Dedifferentiated amniotic fluid mesenchymal stem cell (primary cell): ENCODE measurements at regions not wholly inside any gene's neighbourhood (a gene's known extent, or its start where the extent isn't known, plus 50 kb on each side); places are given as distances from the start of the nearest gene placed in this dataset.
"Not testable (repeated sequence)": the region's sequence is repeated elsewhere in the genome, so short reads cannot be mapped to it uniquely, and the experiment has no call there.

Experiments used
- DNase-seq: peaks from one replicate; pipeline ENCODE4 v3.0.0-alpha.2; 2016; ENCODE audit errors: extremely low spot score

DNA sequence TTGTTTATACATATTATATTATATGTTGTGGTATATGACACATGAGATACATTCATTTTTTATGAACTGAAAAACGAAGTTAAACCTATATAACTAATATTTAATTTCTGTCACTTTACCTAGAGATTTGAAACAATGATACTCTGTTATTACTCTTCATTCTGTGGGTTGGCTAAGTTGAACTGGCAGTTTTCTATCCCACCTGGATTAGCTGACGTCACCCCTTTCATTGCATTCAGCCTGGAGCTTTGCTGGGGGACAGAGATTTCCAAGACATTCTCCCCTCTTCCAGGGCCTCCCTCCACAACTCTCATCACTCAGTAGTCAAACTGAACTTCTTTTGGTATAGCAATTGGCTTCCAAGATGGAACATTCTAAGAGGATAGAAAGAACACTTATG lies 309.2 kb upstream of the SATB1 start:
- DNase-seq, result no peak

- no peak for DNase-seq
Measured at GRCh38 chr3:18732474-18732873, 307.3 kb upstream of the SATB1 start.

- DNase-seq, result no peak
Measured at GRCh38 chr3:18730491-18730890, 305.4 kb upstream of the SATB1 start.

DNA sequence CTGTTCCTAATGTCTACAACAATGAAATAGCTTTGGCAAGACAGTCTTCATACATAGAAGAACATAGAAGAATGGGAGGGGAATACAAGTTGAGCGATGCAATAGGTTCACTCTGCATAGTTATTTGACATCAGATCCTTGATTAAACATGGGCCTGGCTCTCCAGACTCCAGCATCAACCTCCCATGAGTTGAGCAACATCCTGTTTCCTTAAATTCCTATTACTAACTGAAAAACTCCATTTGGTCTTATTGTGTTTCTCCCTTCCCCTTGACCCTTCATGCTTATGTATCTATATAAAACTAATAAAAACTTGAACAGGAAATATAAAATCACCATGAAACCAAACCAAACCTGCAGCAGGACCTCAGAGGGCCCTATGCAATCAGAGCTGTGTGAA lies 304.5 kb upstream of the SATB1 start:
- no peak for DNase-seq

DNA sequence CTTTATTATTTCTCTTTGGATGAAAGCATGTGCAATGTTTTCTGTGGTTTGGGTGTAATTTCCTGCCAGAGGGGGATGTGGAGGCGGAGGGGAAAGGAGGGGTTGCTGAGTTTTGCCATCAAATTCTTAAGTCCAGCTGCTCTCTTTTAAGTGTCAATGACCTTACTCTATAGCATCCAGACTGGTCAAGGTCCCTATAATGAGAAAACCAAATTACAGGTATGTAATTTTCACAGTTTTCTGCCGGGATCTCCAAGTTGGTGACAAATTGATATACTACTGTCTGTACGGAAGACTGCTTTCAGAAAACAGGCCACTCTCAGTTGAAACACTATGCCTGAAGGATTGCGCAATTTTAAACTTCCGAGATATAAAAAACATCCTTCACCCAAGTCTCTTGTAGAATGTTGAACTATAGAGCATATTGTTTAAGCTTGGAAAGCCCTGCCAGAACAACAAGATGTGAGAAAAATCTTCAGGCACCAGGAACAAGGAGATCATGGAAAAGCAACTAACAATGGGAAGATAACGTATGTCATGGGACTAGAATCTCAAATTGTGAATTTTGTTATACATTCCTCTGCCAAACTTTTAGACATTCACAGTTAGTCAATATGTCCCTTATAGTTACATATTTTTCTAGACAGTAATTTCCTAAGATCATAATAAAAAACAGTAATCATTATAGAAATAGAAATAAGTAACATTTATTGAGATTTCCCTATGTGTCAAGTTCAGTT lies 300.7 kb upstream of the SATB1 start:
- no peak for DNase-seq

GRCh38 chr3:18724456-18724855 lies 299.3 kb upstream of the SATB1 start:
- no peak for DNase-seq

DNA sequence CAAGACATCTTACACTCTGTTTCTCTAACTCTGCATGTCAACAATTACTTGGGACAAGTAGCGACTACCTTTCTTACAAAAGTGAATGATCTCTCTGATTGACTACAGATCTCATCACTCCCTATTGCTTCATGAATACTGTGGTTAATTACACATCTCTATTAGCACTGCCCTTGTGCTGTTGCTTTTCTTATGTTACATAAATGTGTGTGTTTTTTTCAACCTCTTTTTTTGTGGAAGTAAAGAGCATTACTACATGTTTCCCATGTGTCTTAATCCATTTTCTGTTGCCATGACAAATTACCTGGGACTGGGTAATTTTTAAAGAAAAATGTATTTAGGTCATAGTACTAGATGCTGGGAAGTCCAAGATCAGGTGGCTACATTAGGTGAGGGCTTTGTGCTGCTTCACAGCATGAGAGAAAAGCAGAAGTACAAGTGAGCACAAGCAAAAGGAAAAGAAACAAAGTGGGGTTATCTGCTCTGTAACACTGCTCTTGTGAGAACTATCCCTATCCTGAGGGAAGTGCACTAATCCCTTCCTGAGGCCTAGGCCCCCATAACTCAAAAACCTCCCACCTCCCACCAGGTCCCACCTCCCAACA lies 298.2 kb upstream of the SATB1 start:
- DNase-seq, result no peak

DNA sequence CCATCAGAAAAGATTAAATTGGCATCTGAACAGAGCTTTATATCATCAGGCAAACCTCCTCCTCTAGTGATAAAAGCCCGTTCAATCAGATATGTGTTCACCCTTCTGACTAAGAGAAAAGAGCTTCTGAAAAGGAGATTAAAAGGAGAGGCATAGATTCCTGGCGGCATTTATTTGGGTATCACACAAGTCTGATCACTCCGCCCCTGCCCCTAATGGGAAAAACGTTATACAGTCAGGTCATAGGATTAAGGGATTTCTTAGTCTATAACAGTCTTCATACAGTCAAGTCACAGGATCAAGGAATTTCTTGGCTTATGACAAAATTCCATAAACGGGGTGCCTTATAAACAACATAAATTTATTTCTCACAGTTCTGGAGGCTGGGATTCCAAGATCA lies 295.4 kb upstream of the SATB1 start:
- no peak for DNase-seq

- no peak for DNase-seq
Measured at GRCh38 chr3:18717598-18717997, 292.5 kb upstream of the SATB1 start.

GRCh38 chr3:18716821-18717220 lies 291.7 kb upstream of the SATB1 start:
- no peak for DNase-seq

DNA sequence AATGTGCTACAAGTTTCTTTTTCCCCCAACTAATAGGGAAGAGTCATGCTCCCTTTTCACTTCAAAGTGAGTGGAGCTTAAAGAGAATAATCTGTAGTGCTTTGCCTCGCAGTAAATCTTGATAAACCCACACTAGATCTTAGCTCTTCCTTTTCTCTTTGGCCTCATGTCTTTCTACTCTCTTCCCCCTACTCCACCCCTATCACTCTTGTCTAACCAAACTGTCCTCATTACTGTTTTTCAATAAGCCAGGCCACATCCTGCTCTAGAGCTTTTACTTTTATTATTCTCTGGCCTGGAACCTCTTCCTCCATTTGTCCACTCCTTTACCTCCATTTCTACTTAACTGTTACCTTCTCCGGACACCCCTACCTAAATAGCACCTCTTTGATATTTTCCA lies 291.0 kb upstream of the SATB1 start:
- DNase-seq, result no peak

- DNase-seq, result no peak
Measured at GRCh38 chr3:18715208-18715607, 290.1 kb upstream of the SATB1 start.

DNA sequence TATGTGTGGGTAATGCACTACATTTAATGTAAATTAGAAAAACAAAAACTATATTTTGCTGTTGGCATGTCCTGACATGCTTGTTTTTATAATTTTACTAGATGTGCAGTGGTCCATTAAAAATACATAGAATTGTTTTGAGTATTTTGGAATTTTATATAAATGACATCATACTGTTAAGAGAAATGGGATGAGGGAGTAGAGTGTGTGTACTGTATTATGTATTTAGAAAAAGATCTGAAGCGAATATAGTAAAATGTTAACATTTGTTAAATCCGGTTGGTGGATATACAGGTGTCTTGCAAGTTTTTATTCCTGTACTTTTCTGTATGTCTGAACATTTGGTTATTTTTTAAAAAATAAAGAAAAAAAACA lies 288.4 kb upstream of the SATB1 start:
- DNase-seq, result no peak

DNA sequence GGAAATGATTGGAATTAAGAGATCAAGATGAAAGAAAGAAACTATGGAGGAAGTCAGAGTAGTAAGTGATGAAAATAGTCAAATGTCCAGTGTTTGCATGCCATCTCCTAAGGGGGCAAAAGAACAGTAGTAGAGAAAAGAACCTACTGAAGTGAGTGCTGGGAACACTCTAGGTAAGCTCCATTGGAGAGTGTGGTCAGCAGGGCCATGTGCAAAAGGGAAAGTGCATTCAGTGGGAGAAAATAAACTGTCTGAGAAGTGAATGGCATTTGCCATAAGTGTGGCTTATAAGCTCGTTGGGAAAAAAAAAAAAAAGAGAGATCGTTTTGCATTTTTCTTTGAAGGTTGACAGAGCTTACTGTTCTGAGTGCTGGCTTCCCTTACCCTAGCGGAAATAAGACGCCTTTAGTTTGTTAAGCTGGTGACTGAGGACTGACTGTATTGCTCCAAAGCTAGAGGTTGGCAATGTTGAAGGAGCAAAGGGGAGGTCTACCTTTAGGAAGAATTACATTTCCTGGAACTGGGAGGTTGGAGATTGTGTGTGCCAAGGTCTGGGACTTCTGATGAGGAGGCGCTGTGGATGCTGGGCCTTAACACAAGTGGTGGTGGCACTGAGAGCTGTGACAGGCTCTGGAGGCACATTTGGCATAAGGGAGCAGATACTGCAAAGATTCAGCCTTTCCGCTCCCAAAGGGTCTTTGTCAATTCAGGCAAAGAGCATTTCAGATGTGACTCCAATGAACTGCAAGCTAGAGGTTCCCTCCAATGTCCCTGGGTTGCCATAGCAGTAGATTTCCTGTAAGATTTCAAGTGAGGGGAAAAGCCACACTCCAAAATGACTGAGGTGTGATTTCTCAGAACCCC lies 287.8 kb upstream of the SATB1 start:
- DNase-seq, result no peak

GRCh38 chr3:18704326-18704725 lies 279.2 kb upstream of the SATB1 start:
- no peak for DNase-seq

DNA sequence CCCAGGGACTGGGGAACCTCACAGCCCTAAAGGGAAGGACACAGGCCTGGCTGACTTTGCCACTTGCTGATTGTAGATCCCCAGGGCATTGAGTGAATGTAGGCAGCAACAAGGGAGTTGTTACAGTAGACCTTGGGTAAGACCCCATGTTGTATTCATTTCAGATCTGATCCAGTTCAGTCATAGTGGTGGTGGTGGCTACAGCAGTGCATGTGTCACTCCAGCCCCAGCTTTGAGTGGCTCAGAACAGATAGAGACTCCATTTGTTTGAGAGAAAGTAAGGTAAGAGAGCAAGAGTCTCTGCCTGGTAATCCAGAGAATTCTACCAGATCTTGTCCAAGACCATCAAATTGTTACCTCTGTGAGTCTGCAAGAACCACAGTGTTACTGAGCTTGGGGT lies 278.7 kb upstream of the SATB1 start:
- DNase-seq, result no peak

- not testable (repeated sequence) for DNase-seq
Measured at GRCh38 chr3:18693588-18694329, 268.6 kb upstream of the SATB1 start.

GRCh38 chr3:18687286-18687685 lies 262.1 kb upstream of the SATB1 start:
- no peak for DNase-seq

DNA sequence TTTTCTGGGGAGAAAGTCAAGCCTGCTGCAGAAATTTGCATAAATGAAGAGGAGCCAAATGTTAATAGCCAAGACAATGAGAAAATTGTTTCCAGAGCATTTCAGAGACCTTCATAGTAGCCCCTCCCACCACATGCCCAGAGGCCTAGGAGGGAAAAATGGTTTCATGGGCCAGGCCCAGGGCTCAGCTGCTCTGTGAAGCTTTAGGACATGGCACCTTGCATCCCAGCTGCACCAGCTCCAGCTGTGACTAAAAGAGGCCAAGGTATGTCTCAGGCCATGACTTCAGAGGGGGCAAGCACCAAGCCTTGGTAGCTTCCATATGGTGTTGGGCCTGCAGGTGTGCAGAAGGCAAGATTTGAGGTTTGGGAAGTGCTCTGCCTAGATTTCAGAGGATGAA lies 258.8 kb upstream of the SATB1 start:
- no peak for DNase-seq

- DNase-seq, result no peak
Measured at GRCh38 chr3:18681818-18682345, 256.7 kb upstream of the SATB1 start.

- no peak for DNase-seq
Measured at GRCh38 chr3:18680758-18681157, 255.6 kb upstream of the SATB1 start.

DNA sequence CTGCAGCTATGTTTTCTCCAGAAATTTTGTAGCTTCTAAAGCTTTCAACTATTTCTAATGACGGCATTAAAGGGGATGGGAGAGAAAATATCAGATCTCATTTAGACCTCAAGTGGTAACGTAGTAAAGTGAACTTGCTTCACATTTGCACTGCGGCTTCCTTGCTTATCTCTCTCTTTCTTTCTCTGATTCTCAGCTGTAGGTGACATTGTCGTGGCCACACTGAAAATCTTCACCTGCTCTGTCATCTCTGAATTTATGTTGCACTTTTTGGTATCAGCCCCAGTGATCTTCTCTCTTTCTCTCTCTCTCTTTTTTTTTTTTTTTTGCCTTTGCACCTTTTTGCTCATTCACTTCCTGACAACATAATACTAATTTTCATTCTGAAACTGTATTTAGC lies 254.1 kb upstream of the SATB1 start:
- DNase-seq, result no peak
